HG03558 (cell line): ENCODE measurements at regions not wholly inside any gene's neighbourhood (a gene's known extent, or its start where the extent isn't known, plus 50 kb on each side); places are given as distances from the start of the nearest gene placed in this dataset.

ENCODE experiments used
- ATAC-seq: cut with Tn5 transposase; IDR thresholded peaks from one replicate; pipeline ENCODE4 v1.9.1; 2021; ENCODE audit warnings: moderate number of reproducible peaks; ENCODE audit not compliant: unreplicated experiment; ENCODE audit errors: extremely low read depth

GRCh38 chr4:17339376-17339775 is 172.5 kb downstream of the QDPR start:
- no peak for ATAC-seq

DNA sequence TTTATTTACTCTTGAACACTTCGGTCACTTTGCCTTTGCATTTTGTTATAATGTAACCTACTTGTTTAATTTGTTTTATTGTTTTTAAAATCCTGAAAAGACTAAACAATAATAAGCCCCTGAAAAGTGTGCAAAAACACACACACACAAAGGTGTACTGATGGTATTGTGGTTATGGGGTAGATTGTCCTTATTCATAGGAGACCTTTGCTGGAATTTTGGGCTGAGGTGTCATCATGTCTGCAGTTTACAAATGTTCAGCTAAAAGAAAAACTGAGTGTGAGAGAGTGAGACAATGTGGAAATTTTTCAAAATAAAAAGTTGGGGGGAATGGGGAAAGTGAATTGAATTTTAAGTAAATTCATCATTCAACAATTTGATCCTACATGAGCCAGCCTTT is 174.9 kb downstream of the QDPR start:
- ATAC-seq: no peak

- ATAC-seq: peak; percentile 77
These were observed 175.3 kb downstream of the QDPR start for GRCh38 chr4:17336524-17336961.

DNA sequence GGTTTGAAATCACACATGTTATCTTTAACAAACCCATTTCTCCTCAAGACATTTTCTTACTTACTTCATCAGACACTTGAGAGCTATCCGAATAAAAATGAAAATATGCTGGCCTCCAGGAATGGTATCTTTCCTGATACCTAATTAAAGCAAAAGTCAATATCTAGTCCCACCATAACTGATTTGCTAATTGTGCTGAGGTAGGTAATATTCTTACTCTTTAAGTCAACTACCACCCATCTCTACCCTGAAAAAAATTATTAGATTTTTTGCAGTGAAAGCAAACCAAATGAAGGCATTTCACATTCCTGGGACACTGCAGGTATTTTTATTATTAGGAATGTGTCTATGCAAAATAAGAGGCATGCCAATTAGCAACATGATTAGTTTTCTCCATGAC is 175.8 kb downstream of the QDPR start:
- no peak for ATAC-seq

- no peak for ATAC-seq
These were observed 176.5 kb downstream of the QDPR start for GRCh38 chr4:17335371-17335770.

- ATAC-seq: no peak
These were observed 179.4 kb downstream of the QDPR start for GRCh38 chr4:17332478-17332877.

GRCh38 chr4:17329046-17329445 is 182.8 kb downstream of the QDPR start:
- ATAC-seq: no peak

DNA sequence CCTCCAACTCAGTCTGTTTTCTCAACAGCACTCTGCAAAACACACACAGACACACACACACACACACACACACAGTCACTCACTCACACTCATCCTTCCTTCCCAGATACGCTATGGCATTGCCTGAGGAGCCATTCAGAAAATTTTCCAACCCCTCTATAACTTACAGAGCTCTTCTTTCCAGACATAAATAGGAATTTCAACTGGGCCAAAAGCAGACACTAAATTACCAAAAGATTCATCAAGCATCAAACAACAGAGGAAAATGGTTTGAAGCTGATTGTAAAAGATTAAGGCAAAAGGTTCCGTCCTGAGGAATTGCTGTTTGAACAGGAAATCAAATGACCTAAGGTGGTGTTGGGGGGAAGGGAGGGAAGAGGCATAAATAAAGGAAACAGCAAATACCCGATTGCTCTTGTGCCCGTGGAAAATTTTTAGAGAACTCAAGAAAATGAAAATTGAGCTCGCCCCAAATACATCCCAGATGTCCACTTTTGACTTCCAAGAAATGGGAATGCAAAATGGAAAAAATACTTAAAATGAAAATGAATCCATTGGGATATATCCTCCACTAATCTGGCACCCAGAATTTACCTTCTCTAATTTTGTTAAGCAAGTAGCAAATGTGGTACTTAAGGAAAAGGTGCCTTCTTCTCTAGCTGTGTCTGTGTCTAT is 183.6 kb downstream of the QDPR start:
- ATAC-seq: no peak

- ATAC-seq: no peak
These were observed 184.3 kb downstream of the QDPR start for GRCh38 chr4:17327591-17327990.

DNA sequence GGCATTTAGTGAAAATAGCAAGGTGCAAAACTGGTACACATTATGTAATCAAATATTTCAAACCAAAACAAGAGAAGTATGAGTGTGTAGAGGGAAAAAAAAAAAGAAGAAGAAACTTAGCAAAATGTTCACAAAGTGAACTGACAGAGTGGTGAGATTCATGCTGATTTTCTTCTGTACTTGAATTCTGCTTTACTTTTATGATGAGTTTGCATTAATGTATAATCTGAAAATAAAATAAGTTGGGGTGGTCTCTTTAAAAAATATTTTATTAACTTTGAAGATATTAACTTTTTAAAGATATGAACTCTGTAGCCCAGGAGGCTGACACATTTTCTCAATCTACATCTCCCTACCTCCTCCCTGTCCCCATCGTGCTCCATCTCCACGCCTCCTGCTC is 185.1 kb downstream of the QDPR start:
- no peak for ATAC-seq

- no peak for ATAC-seq
These were observed 186.8 kb downstream of the QDPR start for GRCh38 chr4:17325098-17325497.

GRCh38 chr4:17324386-17324830 is 187.5 kb downstream of the QDPR start:
- ATAC-seq: no peak

DNA sequence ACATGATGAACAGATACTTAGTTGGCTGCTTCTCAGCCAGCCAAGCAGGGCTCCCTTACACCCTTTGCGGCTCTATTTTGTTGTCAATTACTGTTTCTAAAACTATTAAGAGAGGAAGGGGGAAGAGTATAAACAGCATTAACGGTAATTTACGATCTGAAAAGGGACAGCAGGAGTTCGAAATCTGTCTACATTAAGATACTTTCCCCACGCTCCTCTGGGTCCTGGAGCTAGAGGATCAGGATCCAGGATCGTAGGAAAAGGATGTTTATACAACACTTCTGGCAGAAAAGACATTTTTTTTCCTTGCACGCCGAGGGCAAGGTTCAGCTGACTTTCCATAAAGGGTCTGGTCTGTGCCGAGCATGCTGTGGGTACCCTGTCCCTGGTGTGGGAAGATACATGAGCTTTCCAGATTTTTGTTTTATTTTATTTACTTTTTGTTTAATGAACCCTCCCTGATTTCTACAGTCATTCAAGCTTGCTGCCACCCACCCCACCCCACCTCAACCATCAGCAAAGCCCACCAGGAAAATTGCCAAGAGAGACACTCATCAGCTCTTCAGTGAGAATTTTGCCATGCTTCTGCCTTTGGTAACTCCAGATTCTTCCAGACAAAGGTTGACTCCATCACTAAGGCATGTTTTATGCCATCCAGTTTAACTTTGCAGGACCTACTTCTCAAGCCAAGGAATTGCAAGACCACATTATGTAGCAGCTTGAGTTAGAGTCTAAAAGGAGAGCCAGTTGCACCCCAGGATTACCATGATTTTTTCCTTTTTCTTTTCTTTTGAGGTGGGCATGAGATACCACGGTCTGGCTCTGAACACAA is 188.1 kb downstream of the QDPR start:
- no peak for ATAC-seq

GRCh38 chr4:17322514-17322913 is 189.4 kb downstream of the QDPR start:
- ATAC-seq: no peak

DNA sequence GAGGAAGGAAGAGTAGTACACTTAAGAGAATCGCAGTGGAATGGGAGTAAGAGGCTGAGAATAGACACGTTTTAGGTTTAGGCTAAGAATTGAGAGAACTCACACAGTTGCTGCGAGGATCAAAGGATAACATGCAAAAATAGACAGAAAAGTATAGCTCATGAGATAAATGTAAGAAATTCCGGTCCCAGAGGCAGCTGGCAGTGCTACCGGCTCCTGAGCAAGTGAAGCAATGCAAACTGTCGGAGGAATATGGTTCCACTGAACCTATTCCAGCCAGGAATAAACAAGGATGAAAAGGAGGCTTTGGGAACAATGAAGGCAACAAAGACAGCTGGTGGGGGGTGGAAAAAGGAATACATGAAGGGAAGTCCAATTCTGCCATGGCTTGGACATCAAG is 191.8 kb downstream of the QDPR start:
- ATAC-seq: no peak

GRCh38 chr4:17317526-17317925 is 194.4 kb downstream of the QDPR start:
- ATAC-seq: no peak

- ATAC-seq: no peak
These were observed 195.3 kb downstream of the QDPR start for GRCh38 chr4:17316566-17316965.

GRCh38 chr4:17315459-17315858 is 196.4 kb downstream of the QDPR start:
- ATAC-seq: no peak

DNA sequence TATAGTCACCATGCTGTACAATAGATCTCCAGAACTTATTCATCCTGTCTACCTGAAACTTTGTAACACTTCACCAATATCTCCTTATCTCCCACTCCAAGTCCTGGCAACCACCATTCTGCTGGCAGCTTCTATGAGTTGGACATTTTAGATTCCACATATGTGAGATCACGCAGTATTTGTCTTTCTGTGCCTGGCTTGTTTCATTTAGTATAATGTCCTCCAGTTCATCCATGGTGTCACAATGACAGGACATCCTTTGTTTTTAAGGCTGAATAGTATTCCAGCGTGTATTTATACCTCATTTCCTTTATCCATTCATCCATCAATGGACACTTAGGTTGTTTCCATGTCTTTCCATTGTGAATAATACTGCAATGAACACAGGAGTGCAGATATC is 198.7 kb downstream of the QDPR start:
- no peak for ATAC-seq

GRCh38 chr4:17310269-17310652 is 201.6 kb downstream of the QDPR start:
- ATAC-seq: peak; percentile 84

GRCh38 chr4:17309567-17310268 is 202.2 kb downstream of the QDPR start:
- no peak for ATAC-seq
